Kidney (tissue), 13 donors: ENCODE measurements at regions not wholly inside any gene's neighbourhood (a gene's known extent, or its start where the extent isn't known, plus 50 kb on each side); places are given as distances from the start of the nearest gene placed in this dataset.

Experiments used
- DNase-seq, 5 donors: peaks; one replicate each; pipeline ENCODE4 v3.0.0-alpha.2; 2013 to 2020
- FAIRE-seq: peaks from 2 replicates; lab custom pipeline; 2012; peaks lifted over from hg19 to GRCh38; lab: Jason Lieb, UNC
- H3K27ac ChIP-seq, 2 donors: one replicate each; pipeline ENCODE4 v1.7.0; 2013; ENCODE audit warnings: low read depth in 2 of 2, low read length in 2 of 2, inconsistent platforms in 1 of 2
- H3K27me3 ChIP-seq: one replicate; pipeline ENCODE4 v1.7.1; 2013; ENCODE audit warnings: low read length, inconsistent platforms; ENCODE audit not compliant: control insufficient read depth, insufficient read depth
- H3K36me3 ChIP-seq, 3 donors: one replicate each; pipeline versions ENCODE4 v1.7.0 to v1.7.1; 2013; ENCODE audit warnings: low read length in 3 of 3, control low read depth in 1 of 3, inconsistent platforms in 1 of 3; ENCODE audit not compliant: insufficient read depth in 3 of 3, control insufficient read depth in 2 of 3
- H3K4me1 ChIP-seq, 3 donors: one replicate each; pipeline versions ENCODE4 v1.7.0 to v1.7.1; 2013; ENCODE audit warnings: low read length in 3 of 3, inconsistent platforms in 1 of 3, low read depth in 1 of 3; ENCODE audit not compliant: control insufficient read depth in 2 of 3, insufficient read depth in 2 of 3
- H3K4me3 ChIP-seq, 3 donors: one replicate each; pipeline versions ENCODE4 v1.7.0 to v1.8.1; 2013; ENCODE audit warnings: low read length in 3 of 3, control low read depth in 1 of 3, inconsistent platforms in 1 of 3
- H3K9ac ChIP-seq, 3 donors: one replicate each; pipeline versions ENCODE4 v1.7.0 to v1.7.1; 2013; ENCODE audit warnings: low read length in 3 of 3, control low read depth in 1 of 3, inconsistent platforms in 1 of 3
- H3K9me3 ChIP-seq, 3 donors: one replicate each; pipeline versions ENCODE4 v1.7.0 to v1.7.1; 2013; ENCODE audit warnings: low read length in 3 of 3, control low read depth in 1 of 3, inconsistent platforms in 1 of 3; ENCODE audit not compliant: control insufficient read depth in 2 of 3, insufficient read depth in 1 of 3
- intact Hi-C: fragments of 100-400 bp; cut with DNase I; formaldehyde crosslinking; loops from one replicate; pipeline ENCODE4 v1.11.1; 2022
- TF ChIP-seq, protein P1 (sequence below): IDR thresholded peaks from 3 replicates; pipeline ENCODE4 v1.5.1; 2012; ENCODE audit warnings: mild to moderate bottlenecking, moderate library complexity, borderline replicate concordance; ENCODE audit not compliant: insufficient read depth; ENCODE audit errors: extremely low read depth
- donor health status: control.
- donor health status: control.
- donor health status: control.
- donor health status: control.
- donor health status: control.
- donor health status: DM: yes; HTN: yes; CAD: no.
- donor health status: Normal renal cell carcinoma (clear cell type).

DNA sequence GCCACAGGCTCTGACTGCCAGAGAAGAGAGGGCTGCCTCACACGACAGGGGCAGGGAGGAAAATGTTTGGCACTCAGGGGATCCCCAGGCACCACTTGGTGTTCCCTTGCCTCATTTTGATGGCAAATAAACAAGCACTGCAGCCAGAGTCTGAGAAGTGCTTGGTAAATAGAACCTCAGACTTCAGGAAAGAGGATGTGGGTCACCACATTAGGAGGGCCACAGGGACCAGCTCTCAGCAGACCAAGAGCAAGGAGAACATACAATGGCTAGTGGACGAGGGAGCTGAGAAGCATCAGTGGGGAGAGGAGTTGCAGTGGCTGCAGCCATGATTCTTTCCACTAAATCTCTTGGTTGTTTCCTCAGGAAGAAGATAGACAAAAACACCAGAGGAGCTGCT is 413.9 kb downstream of the GADD45G start:
- FAIRE-seq (no peak), DNase-seq (no peak)
- no peak overlapping the region for H3K27ac ChIP-seq
- no peak overlapping the region for H3K4me3 ChIP-seq
- no peak overlapping the region for H3K9ac ChIP-seq
- peaks cover 0 to 9% (median 0%) of the 10 kb centered on the region in 3 donors for H3K4me1 ChIP-seq
- H3K36me3 ChIP-seq, result no peaks in the 10 kb centered on the region
- TF ChIP-seq, protein P1, sequence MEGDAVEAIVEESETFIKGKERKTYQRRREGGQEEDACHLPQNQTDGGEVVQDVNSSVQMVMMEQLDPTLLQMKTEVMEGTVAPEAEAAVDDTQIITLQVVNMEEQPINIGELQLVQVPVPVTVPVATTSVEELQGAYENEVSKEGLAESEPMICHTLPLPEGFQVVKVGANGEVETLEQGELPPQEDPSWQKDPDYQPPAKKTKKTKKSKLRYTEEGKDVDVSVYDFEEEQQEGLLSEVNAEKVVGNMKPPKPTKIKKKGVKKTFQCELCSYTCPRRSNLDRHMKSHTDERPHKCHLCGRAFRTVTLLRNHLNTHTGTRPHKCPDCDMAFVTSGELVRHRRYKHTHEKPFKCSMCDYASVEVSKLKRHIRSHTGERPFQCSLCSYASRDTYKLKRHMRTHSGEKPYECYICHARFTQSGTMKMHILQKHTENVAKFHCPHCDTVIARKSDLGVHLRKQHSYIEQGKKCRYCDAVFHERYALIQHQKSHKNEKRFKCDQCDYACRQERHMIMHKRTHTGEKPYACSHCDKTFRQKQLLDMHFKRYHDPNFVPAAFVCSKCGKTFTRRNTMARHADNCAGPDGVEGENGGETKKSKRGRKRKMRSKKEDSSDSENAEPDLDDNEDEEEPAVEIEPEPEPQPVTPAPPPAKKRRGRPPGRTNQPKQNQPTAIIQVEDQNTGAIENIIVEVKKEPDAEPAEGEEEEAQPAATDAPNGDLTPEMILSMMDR, result no peak
- no peaks in the 10 kb centered on the region for H3K27me3 ChIP-seq
- intact Hi-C loops, result no loop called here
- peaks cover 0 to 2% (median 0%) of the 10 kb centered on the region in 3 donors for H3K9me3 ChIP-seq

DNA sequence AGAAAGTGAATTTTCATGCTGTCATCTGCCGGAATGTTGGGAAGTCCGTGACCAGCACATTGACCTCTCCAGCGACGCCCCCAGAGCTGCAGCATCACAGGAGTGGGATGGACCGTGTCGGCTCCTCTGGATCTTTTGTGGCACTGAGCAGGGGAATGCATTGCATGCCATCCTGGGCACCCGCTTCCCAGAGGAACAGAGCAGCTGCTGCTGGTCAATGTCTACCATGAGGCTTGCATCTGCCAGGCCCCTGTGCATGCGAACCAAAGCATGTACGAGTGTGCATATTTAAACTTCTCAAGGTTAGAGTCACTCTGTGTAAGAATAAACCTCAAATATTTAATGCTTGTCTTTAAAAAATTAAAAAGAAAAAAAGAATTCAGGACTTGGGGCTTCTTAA is 414.8 kb downstream of the GADD45G start:
- no peak overlapping the region for H3K4me3 ChIP-seq
- no peaks in the 10 kb centered on the region for H3K36me3 ChIP-seq
- peaks cover 0 to 2% (median 0%) of the 10 kb centered on the region in 3 donors for H3K9me3 ChIP-seq
- H3K4me1 ChIP-seq, result peaks cover 0 to 9% (median 0%) of the 10 kb centered on the region in 3 donors
- H3K27me3 ChIP-seq, result no peaks in the 10 kb centered on the region
- intact Hi-C loops, result no loop called here
- H3K27ac ChIP-seq, result no peak overlapping the region
- peak in 2 of 5 donors; percentile 49 to 67 for DNase-seq
- TF ChIP-seq, protein P1, result no peak
- FAIRE-seq, result no peak
- H3K9ac ChIP-seq, result no peak overlapping the region

DNA sequence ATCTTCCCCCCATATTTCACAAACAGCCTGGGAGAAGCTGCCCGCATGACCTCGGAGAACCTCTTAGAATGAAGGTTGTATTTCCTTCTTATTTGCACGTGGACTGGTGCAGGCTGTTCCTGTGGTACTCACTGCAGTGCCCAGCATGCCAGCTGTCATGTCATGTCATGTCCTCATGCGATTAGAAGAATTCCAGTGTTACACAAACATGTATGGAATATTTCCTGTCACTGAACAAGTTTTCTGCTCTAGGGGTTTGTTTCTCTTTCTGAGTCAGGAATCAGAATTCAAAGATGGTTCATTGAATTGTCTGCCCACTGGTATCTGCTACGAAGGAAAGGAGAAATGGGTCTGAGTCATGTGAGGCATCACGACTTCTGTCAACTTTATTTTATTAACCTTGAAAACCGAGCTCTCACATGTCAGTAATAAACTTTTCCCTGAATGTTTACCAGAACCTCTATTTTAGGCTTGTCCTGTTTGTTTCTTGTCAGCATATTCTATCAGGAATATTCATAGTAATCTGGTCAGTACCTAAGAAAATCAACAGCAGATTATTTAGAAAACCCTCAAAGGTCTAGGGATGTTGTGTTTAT is 415.6 kb downstream of the GADD45G start:
- peaks cover 0 to 12% (median 0%) of the 10 kb centered on the region in 3 donors for H3K4me1 ChIP-seq
- H3K36me3 ChIP-seq, result no peaks in the 10 kb centered on the region
- TF ChIP-seq, protein P1, result no peak
- no peak overlapping the region for H3K4me3 ChIP-seq
- H3K9ac ChIP-seq, result no peak overlapping the region
- intact Hi-C loops, result no loop called here
- DNase-seq, result no peak
- H3K9me3 ChIP-seq, result peaks cover 0 to 2% (median 0%) of the 10 kb centered on the region in 3 donors
- FAIRE-seq, result no peak
- no peaks in the 10 kb centered on the region for H3K27me3 ChIP-seq
- no peak overlapping the region for H3K27ac ChIP-seq
